NCI-H82 (cell line): ENCODE measurements at regions not wholly inside any gene's neighbourhood (a gene's known extent, or its start where the extent isn't known, plus 50 kb on each side); places are given as distances from the start of the nearest gene placed in this dataset.

Experiments used
- DNase-seq: peaks from one replicate; lab custom pipeline; 2025; lab: John Stamatoyannopoulos, UW

DNA sequence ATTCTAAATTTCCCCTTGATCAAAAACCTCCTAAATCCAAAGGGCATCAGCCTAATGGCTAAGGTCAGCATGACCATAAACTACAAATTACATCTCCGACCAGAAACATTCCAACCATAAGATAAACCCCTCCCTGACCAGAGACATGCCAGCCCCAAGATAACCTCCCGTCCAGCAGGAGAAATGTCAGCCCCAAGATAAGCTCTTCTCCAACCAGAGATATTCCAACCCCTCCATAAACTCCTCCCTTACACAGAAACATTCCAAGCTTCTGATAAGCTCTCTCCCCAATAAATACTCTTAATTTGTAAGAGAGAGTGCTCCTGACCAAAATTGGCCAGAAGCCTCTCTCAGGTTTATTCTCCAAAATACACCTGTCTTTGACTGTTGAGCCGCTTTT is 274.0 kb downstream of the RNF152 start:
- DNase-seq = no peak

DNA sequence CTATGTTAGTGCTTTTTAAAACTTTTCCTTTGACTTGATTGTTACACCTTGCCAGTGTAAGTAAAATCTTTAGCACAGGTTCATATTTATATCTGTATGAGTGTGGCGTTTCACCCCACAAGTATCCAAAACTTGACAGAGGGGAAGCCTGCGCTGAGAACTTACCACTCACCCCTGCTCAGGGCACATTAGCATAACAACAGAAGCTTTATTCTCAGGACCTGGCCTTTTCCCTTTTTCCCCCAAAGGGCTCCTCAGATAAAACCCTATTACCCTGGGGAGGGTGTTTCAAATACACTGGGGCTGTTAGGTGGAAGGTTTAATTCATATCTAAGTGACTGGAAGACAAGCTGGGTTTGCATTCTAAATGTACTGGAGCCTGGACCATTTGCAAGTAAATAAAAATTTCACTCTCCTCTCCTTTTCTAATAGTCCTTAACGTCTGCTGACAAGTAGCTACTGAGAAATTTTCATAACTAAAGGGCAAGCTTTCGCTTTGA is 276.6 kb downstream of the RNF152 start:
- DNase-seq = no peak

DNA sequence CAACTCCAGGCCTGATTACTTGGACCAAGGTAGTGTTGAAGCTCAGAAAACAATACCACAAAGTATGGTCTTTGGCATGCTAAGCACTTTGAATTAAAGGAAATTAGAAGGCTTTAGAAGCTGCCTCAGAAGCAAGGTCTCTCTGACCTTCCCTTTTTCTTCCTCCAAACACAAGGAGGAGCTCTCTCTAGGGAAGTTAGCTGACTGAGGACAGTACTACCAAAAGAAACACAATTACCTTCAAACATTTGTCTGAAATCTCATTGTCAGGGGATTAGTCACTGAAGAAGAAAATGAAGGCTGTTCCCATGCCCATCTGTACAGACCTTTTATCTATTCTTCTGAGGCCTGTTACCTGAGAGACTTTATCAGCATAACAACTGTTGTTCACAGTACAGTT is 279.3 kb downstream of the CDH20 start:
- DNase-seq = peak; percentile 87

DNA sequence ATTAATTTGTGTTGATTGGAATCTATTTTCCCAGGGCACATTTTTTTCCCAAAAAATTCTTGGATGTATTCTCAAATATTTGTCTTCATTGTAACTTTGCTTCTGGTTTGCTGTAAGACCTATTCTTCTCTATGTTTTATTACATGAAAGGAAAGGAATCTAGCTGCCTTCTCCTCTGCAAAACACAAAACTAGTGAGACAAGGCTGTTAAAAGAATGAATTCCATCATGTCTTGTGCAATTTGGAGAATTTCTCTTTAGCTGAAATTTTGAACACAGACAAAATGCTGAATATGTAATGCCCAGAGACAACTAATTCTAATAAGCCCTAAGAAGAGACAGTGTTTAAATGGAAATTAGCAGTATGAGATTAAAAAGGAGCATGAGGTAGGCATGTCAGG is 275.9 kb downstream of the CDH20 start:
- no peak for DNase-seq

DNA sequence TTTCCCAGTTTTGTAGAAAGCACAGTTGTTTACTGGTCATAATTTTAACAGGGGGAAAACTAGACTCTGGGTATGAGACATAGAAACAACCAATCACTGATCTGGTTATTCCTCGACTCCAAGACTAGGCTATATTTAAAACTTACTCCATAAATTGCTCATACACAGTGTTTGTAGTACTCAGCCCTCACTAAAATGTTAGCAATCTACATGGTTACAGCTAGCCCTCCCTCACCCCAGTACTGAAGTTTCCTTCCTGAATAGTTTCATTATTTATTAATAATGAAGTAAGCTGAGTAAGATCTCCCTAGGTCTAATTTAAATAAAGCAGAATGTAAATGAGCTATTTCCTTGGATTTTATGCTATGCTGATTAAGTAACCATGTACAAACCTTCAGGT is 275.1 kb downstream of the CDH20 start:
- no peak for DNase-seq

DNA sequence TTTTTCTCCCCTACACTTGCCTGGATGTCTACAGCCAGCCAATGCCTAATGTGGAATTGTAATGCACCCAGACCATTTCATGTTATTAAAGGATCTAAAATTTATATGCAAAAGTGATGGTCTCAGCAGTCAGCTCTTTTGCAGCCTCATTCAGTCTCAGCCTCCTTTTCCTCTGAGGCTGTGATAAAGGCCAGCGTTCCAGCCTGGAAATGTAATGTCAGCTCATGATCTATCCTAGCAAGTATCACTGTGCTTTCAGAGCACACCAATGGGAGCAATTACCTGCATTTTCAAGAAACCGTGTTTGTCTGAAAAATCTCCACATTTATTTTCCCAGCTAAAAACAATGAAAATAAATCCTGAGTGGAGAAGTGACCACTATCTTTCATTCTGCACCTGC is 274.6 kb downstream of the CDH20 start:
- DNase-seq = no peak

DNA sequence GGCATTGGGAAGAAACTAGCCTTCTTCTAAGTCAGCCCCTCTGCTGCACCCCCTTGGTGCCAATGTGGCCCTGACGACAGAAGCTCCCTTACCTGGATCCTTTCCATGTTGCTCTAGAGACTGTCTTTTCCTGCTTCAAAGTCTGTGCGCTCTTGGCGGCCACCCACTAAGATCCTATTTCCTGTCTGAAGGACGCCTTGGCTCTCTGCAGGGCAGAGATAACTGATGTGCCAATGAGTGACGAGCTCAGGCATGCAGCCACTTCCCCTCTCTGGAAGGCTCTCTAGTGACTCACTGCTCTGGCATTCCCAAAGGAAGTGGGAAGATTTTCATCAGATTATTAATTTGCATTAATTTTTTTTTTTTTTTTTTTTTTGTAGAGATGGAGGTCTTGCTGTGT is 273.5 kb downstream of the CDH20 start:
- DNase-seq = no peak

DNA sequence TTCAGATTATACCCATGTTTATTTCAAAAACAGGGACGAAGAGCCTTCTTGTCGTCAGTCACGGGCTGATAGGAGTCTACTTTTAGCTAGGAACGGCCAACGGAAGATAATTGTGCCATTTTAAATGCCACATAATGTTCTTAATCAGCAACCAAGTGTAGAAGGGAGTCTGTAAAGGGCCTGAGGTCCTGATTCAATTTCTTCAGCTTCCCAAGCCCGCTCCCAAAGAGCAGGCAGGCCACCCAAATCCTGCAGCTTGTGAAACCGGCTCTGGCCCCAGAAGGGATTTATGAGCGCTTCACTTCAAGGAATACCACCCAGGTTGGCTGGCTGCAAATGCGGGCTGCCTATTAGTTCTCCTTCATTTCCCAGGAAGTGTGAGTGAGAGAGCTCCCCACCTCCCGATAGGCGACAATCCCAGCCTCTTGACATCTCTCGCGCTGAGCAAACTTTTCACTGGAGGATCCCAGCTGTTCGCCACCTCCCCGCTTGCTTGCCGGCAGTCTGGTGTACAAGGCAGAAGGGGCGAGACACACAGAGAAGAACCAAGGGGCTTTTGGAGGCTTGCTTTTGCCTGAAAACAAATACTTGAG is 272.9 kb downstream of the CDH20 start:
- DNase-seq = peak; percentile 19

DNA sequence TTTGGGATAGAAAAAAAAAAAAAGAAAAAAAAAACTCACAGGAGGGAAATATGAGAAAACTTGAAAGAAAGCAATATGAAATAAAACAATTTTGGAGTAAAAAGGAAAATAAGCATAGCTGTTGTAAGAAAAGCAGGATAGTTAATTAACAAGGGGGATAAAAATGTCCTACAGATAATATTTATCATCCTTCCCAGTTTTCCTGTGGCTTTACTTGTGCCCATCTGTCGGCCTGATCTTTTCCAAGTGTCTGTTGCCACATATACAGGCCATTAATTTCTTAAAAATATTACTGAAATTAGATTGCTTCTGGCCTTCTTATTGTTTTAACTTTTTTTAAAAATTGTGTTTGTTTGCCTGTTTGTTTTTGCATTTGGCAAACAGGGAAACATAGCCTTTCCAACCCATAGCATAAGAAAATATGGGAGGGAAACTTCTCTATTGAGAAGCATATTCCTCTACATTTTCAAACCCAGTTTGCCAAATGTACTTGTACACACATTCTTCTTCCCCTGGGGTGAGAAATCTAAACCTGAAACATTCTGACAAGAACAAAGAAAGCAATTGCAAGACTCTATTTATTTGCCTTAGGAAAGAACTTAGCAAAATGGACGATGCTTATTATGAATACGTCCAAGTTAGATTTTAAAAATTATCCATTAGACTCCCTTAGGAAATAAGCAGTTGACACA is 272.3 kb downstream of the CDH20 start:
- DNase-seq = no peak
